ENCODE measurements at regions not wholly inside any gene's neighbourhood (a gene's known extent, or its start where the extent isn't known, plus 50 kb on each side); places are given as distances from the start of the nearest gene placed in this dataset.

DNA sequence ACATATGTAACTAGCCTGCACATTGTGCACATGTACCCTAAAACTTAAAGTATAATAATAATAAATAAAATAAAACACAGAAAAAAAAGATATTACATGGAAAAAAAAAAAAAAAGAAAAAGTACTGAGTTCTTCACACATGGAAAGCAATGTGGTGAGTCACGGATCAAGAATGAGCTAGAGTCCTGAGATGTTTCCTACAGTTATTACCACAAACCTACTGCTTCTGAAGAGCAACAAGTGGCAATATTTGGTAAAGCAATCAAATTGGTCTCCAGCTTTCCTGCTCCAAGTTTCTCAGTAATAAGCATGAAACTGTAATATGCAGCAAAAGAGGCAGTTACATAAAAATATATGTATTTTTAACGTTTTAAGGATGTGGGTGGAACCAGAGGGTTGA, 223.3 kb upstream of the SALL1 start:
- ATAC-seq (no peak), DNase-seq (ENCODE audit: low spot score) (no peak), FAIRE-seq (no peak)
- no peak overlapping the region for H3K27ac ChIP-seq (ENCODE audit: extremely low read length, insufficient read depth, low read length)
- in situ Hi-C loops (cut with HindIII; ENCODE audit: extremely low pct_ligation_motif_present, low pct_unique_long_range_greater_than_20kb) (no loop called here), intact Hi-C loops (cut with micrococcal nuclease; ENCODE audit: unreplicated experiment) (no loop called here)
- no peaks in the 10 kb centered on the region for H3K9me3 ChIP-seq (ENCODE audit: low read length)
- peaks cover 0 to 3% of the 10 kb centered on the region in 2 experiments; a peak in 2 of 5 replicates for H3K27me3 ChIP-seq (ENCODE audit: control insufficient read depth in 1 of 2, insufficient read depth in 2 of 2, low read length in 2 of 2)
- no peaks in the 10 kb centered on the region for H3K79me2 ChIP-seq (ENCODE audit: insufficient read depth, low read length)
- H3K4me2 ChIP-seq (ENCODE audit: low read depth, low read length), result no peak overlapping the region
- no peak overlapping the region for H3K4me3 ChIP-seq (replicated peaks in 1 of 3; ENCODE audit: insufficient read depth in 1 of 3, low read depth in 2 of 3, low read length in 3 of 3)
- BruUV-seq (replicated peaks), result no TSS peak
- no peaks in the 10 kb centered on the region for H3K36me3 ChIP-seq (replicated peaks in 1 of 2; ENCODE audit: control insufficient read depth in 1 of 2, insufficient read depth in 2 of 2, low read length in 2 of 2)
- H3K4me1 ChIP-seq (ENCODE audit: insufficient read depth, low read length), result no peaks in the 10 kb centered on the region
- H3K9ac ChIP-seq (ENCODE audit: insufficient read depth, low read depth, low read length), result no peak overlapping the region
- ChIA-PET CTCF (ENCODE audit: low intra/inter-chr PET ratio, low total read pairs) (no interaction called here), POLR2A (no interaction called here)
- TF ChIP-seq SIX1 (CRISPR knock-in tag; IDR thresholded peaks at IDR 0.05; ENCODE audit: borderline replicate concordance) (no peak), HNRNPH1 (optimal IDR thresholded peaks at IDR 0.05; ENCODE audit: low read depth, low read length) (no peak), PRDM4 (CRISPR knock-in tag; IDR thresholded peaks at IDR 0.05; ENCODE audit: borderline replicate concordance) (no peak), FOXM1 (CRISPR knock-in tag; IDR thresholded peaks at IDR 0.05) (no peak), PHF5A (CRISPR knock-in tag; IDR thresholded peaks at IDR 0.05; ENCODE audit: low read depth, unreplicated experiment) (no peak), STAT6 (CRISPR knock-in tag; IDR thresholded peaks at IDR 0.05; ENCODE audit: borderline replicate concordance) (no peak), XRCC5 (optimal IDR thresholded peaks at IDR 0.05; ENCODE audit: low read length) (no peak), ZNF264 (CRISPR knock-in tag; IDR thresholded peaks at IDR 0.05) (no peak), BRD4 (CRISPR knock-in tag; IDR thresholded peaks at IDR 0.05) (no peak), YEATS2 (CRISPR knock-in tag; IDR thresholded peaks at IDR 0.05; ENCODE audit: borderline replicate concordance) (no peak), ZIK1 (CRISPR knock-in tag; IDR thresholded peaks at IDR 0.05; ENCODE audit: borderline replicate concordance, low read depth) (no peak), XBP1 (CRISPR knock-in tag; IDR thresholded peaks at IDR 0.05) (no peak)
- no peak overlapping the region for H2AFZ ChIP-seq (ENCODE audit: low read length)
- H4K20me1 ChIP-seq (ENCODE audit: insufficient read depth, low read length), result no peaks in the 10 kb centered on the region
- 4% methylated on average over 2 of the region's 2 CpGs for WGBS (ENCODE audit: low lambda C conversion rate)
